MCF 10A (cell line): ENCODE measurements at regions not wholly inside any gene's neighbourhood (a gene's known extent, or its start where the extent isn't known, plus 50 kb on each side); places are given as distances from the start of the nearest gene placed in this dataset.

Experiments used
- BruUV-seq: library from RNA; stranded (reverse); fragments of 400-500 nt; replicated peaks from 2 replicates; lab custom pipeline; 2021; lab: Mats Ljungman, UMichigan
- CTCF ChIA-PET: fragments of 300-600 bp; sonication (Branson Sonifier 250); formaldehyde crosslinking; extraction: SDS; loops from one replicate; lab custom pipeline; 2021; ENCODE audit warnings: antibody characterized with exemption, inconsistent platforms; lab: Yijun Ruan, JAX
- POLR2A ChIA-PET: fragments of 300-600, 350-650 bp; sonication (Branson Sonifier 250); formaldehyde crosslinking; extraction: SDS; loops from one replicate; lab custom pipeline; 2020; ENCODE audit warnings: antibody characterized with exemption, inconsistent platforms; lab: Yijun Ruan, JAX
- DNase-seq: peaks from one replicate; pipeline ENCODE4 v3.0.0-alpha.2; 2018; ENCODE audit not compliant: unreplicated experiment
- H3K27ac Mint-ChIP-seq: one replicate; pipeline ENCODE4 v1.8.0; 2022; ENCODE audit warnings: mild to moderate bottlenecking, low read depth, mixed read lengths; ENCODE audit not compliant: unreplicated experiment
- H3K27me3 Mint-ChIP-seq: one replicate; pipeline ENCODE4 v1.8.0; 2022; ENCODE audit warnings: mixed read lengths; ENCODE audit not compliant: insufficient read depth, unreplicated experiment
- H3K36me3 Mint-ChIP-seq: one replicate; pipeline ENCODE4 v1.8.0; 2022; ENCODE audit warnings: mild to moderate bottlenecking, moderate library complexity, mixed read lengths; ENCODE audit not compliant: insufficient read depth, unreplicated experiment
- H3K4me1 Mint-ChIP-seq: one replicate; pipeline ENCODE4 v1.8.0; 2022; ENCODE audit warnings: mixed read lengths; ENCODE audit not compliant: insufficient read depth, unreplicated experiment
- H3K4me3 Mint-ChIP-seq: one replicate; pipeline ENCODE4 v1.8.0; 2022; ENCODE audit warnings: mild to moderate bottlenecking, moderate library complexity, mixed read lengths; ENCODE audit not compliant: unreplicated experiment
- H3K9me3 Mint-ChIP-seq: one replicate; pipeline ENCODE4 v1.8.0; 2022; ENCODE audit warnings: mixed read lengths; ENCODE audit not compliant: unreplicated experiment
- CTCF ChIP-seq: fragments of 200-600 bp; IDR thresholded peaks from one replicate; pipeline ENCODE4 v1.8.0; 2022; ENCODE audit warnings: antibody characterized with exemption, mild to moderate bottlenecking; ENCODE audit not compliant: unreplicated experiment
- intact Hi-C: fragments of 100-400 bp; cut with micrococcal nuclease; formaldehyde crosslinking; loops from 2 replicates; pipeline ENCODE4 v1.14.1; 2022

DNA sequence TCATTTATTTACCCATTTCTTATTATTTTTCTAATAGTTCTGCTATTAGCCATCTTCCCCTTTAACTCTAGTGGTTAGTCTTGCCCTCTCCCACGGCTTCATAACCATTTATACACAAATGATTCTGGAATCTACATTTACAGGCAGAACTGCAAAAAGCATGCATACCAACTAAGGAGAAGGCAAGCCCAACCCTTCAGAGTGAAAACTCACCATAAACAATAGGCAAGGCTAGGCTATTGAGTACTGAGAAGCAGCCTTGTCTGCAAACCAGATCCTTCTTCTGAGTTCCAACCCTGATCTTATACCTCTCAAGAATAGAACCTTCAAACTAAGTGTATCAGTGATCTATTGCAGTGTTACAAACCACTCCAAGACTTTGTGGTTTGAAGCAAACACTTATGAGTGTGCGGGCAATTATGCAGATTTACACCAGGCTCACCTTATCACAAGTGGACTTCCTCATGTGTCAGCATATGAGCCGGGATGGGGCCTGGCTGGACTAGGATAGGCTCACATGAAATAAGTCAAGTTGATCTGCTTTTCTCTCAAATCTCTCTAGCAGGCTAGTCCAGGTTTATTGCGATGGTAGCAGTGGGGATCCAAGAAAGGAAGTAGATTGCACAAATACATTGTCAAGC lies 896.9 kb upstream of the PHF14 start:
- Mint-ChIP-seq H3K4me1 (no peaks in the 10 kb centered on the region), H3K36me3 (no peaks in the 10 kb centered on the region), H3K4me3 (no peak overlapping the region), H3K27ac (no peak overlapping the region), H3K9me3 (no peaks in the 10 kb centered on the region), H3K27me3 (peaks cover 72% of the 10 kb centered on the region)
- no TSS peak for BruUV-seq
- no peak for TF ChIP-seq CTCF
- intact Hi-C loops: no loop called here
- no peak for DNase-seq
- ChIA-PET POLR2A (no interaction called here), CTCF (no interaction called here)

- BruUV-seq: no TSS peak
- H3K9me3 Mint-ChIP-seq: no peaks in the 10 kb centered on the region
- no peak overlapping the region for H3K4me3 Mint-ChIP-seq
- H3K27me3 Mint-ChIP-seq: peaks cover 72% of the 10 kb centered on the region
- H3K36me3 Mint-ChIP-seq: no peaks in the 10 kb centered on the region
- POLR2A ChIA-PET: no interaction called here
- H3K27ac Mint-ChIP-seq: no peak overlapping the region
- no peak for DNase-seq
- no peak for TF ChIP-seq CTCF
- no peaks in the 10 kb centered on the region for H3K4me1 Mint-ChIP-seq
- CTCF ChIA-PET: no interaction called here
- intact Hi-C loops: no loop called here
Observed at GRCh38 chr7:10079572-10079971, 894.1 kb upstream of the PHF14 start.

DNA sequence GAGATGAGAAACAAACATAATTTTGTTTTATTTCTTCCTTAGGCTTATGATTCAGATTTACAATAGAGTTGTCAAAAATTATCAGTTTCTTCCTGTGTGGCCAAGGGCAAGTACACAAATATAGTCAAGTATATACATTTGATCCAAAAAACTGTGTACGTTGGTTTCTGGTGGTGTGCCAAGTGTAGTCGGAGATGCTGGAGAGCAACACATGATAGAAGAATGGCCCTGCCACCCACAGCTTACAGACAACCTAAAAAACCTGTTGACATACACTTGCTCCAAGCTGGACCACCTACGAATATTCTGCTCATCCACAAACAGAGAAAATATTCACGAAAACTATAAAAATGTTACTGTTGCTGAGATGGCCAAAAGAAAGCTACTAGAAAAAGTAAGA lies 890.8 kb upstream of the PHF14 start:
- no TSS peak for BruUV-seq
- Mint-ChIP-seq H3K9me3 (no peaks in the 10 kb centered on the region), H3K27me3 (peaks cover 81% of the 10 kb centered on the region), H3K4me3 (no peak overlapping the region), H3K36me3 (no peaks in the 10 kb centered on the region), H3K27ac (no peak overlapping the region), H3K4me1 (no peaks in the 10 kb centered on the region)
- intact Hi-C loops: no loop called here
- ChIA-PET CTCF (no interaction called here), POLR2A (no interaction called here)
- TF ChIP-seq CTCF: no peak
- DNase-seq: no peak

GRCh38 chr7:10083766-10084165 lies 889.9 kb upstream of the PHF14 start:
- H3K4me1 Mint-ChIP-seq: no peaks in the 10 kb centered on the region
- H3K27me3 Mint-ChIP-seq: peaks cover 81% of the 10 kb centered on the region
- intact Hi-C loops: no loop called here
- TF ChIP-seq CTCF: no peak
- ChIA-PET POLR2A (no interaction called here), CTCF (interaction anchor here (0.6 kb wide), 1 partner anchor 11 kb away, joined by 3 read pairs; no protein-coding TSS in a partner anchor)
- H3K9me3 Mint-ChIP-seq: no peaks in the 10 kb centered on the region
- DNase-seq: no peak
- BruUV-seq: no TSS peak
- H3K36me3 Mint-ChIP-seq: no peaks in the 10 kb centered on the region
- no peak overlapping the region for H3K27ac Mint-ChIP-seq
- H3K4me3 Mint-ChIP-seq: no peak overlapping the region
